ENCODE measurements at regions not wholly inside any gene's neighbourhood (a gene's known extent, or its start where the extent isn't known, plus 50 kb on each side); places are given as distances from the start of the nearest gene placed in this dataset.
A peak's percentile ranks its signal among the peaks of the same experiment; 100 is the strongest.

DNA sequence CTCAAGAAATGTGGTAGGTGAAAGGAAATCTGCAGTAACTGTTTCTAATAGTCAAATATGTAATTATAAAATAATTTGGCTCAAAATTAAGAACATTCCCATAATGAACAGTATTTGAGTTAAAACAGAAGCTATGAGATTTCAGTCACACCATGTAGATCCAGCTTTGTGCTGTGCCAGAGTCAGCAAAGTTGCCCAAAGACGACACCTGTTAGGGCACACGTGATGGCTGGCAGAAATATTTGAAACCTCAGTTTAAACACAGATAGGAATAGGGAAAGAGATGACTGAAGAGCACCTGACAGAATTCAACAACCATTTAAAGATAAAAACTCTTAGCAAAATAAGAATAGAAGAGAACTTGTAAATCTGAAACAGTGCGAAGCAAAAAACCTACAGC lies 129.3 kb downstream of the CD83 start:
- no peak for DNase-seq
- intact Hi-C loops (cut with DNase I), result no loop called here

- DNase-seq, result no peak
- intact Hi-C loops (cut with DNase I), result no loop called here
These were observed 133.0 kb downstream of the CD83 start for GRCh38 chr6:14250573-14250972.

DNA sequence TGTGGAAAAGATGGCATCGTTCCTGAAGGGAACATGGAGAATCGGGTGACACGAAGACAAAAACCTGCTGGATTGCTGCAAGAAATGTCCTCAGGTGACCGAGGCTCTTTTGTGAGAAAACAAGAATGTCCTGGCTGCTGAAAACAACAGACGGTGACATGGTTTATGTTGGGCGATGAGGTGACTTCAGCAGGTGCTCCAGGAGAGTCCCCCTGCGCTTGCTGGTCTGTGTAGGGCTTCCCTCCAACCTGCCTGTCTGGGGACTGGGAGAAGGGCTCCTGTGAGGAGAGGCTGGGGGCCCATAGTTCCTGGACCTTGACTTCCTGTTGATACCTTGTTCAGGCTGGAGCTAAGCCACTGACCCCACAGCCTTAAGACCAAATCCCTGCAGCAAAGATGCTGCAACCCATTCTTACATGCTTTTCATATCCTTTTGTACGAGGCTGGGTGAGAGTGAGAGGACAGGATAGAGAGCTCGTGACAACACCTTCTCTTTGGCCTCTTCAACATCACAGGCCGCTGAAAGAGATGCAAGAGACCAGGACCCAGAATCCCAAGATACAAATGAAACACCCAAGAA lies 134.8 kb downstream of the CD83 start:
- no peak for DNase-seq
- intact Hi-C loops (cut with DNase I), result no loop called here

GRCh38 chr6:14254505-14254904 lies 136.9 kb downstream of the CD83 start:
- DNase-seq, result no peak
- intact Hi-C loops (cut with DNase I), result no loop called here

DNA sequence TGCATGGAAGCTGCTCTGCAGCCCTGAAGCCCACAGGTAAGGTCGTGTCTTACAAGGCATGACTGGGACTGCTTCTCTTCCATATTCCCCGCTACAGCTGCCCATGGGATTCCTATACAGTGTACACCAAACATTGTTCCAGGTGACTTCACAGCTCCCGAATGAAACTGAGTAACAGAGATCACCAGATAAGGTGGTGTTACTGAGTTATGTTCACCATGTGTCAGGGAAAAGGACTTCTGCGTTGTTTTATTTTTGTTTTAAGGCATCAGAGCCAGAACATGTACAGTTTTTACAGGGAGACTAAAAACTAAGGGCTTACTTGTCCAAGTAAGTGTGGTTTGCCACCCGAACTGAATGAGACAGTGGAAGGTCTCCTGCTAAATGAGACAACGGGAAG lies 138.3 kb downstream of the CD83 start:
- DNase-seq, result no peak
- intact Hi-C loops (cut with DNase I), result no loop called here

GRCh38 chr6:14258117-14258516 lies 140.5 kb downstream of the CD83 start:
- intact Hi-C loops (cut with DNase I), result no loop called here
- no peak for DNase-seq

GRCh38 chr6:14258695-14259593 lies 141.4 kb downstream of the CD83 start:
- intact Hi-C loops (cut with DNase I), result no loop called here
- DNase-seq, result peak in 2 of 10 donors; percentile 21 to 74

- intact Hi-C loops (cut with DNase I), result no loop called here
- DNase-seq, result no peak
These were observed 142.1 kb downstream of the CD83 start for GRCh38 chr6:14259594-14260152.

DNA sequence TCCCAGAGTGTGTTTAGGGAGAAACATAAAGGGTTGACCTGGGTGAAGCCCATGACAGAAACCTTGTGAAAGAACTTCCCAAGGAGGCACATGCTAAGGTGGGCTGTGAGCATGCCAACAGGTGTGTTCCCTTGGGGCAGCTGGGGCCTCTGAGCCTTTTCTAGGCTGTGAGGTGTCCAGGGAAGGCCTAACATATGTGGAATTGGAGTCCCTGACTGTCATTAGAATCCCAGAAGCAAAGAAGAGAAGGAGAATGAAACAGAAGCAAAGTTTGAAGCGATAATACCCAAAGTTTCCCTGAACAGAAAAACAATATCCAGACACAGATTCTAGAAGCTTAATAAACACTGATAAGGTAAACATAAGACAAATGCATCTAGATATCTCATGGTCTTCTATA lies 143.3 kb downstream of the CD83 start:
- intact Hi-C loops (cut with DNase I), result no loop called here
- DNase-seq, result no peak

DNA sequence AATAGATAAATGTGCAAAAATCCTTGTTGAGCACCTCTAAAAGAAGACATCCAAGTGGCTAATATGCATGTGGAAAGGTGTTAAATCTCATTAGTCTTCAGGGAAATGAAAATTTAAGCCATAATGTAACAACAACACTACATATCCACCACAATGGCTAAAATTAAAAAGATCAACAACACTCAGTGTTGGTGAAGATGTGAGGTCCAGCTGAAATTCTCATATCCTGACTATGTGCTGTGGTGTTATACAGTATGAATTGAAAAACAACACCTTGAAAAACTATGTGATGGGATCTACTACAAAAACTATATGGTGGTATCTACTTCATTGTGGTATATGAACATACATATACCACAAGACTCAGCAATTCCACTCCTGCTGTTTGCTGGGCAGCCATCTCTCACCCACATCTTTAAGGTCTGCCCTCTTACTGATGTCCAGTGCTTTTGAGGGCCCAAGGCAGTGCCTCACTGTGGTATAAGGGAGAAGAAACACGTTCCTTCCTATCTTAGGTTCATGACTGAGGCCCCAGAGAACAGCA lies 146.4 kb downstream of the CD83 start:
- intact Hi-C loops (cut with DNase I), result no loop called here
- no peak for DNase-seq

GRCh38 chr6:14265049-14266021 lies 147.8 kb downstream of the CD83 start:
- no peak for DNase-seq
- intact Hi-C loops (cut with DNase I), result no loop called here

DNA sequence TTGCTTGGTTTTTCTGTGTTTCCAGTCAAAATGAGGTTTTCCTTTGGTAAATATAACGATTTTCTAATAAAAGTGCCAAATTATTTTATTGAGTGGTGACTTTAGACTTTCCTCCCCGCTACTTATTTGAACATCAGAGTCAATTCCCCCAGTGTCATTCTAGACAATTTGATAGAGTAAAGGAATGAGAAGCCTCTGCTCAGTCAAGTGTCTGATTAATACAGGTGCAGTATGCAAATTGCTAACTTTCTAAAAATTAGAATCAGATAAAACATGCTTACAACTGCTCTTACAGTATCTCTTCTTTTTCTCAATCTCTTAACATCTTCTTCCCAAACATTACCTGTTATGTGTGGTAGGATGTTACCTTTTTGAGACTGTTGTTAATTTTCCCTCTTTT lies 148.7 kb downstream of the CD83 start:
- intact Hi-C loops (cut with DNase I), result no loop called here
- DNase-seq, result no peak

- DNase-seq, result no peak
- intact Hi-C loops (cut with DNase I), result no loop called here
These were observed 150.5 kb downstream of the CD83 start for GRCh38 chr6:14267885-14268660.

GRCh38 chr6:14269436-14269835 lies 151.9 kb downstream of the CD83 start:
- DNase-seq, result no peak
- intact Hi-C loops (cut with DNase I), result no loop called here

DNA sequence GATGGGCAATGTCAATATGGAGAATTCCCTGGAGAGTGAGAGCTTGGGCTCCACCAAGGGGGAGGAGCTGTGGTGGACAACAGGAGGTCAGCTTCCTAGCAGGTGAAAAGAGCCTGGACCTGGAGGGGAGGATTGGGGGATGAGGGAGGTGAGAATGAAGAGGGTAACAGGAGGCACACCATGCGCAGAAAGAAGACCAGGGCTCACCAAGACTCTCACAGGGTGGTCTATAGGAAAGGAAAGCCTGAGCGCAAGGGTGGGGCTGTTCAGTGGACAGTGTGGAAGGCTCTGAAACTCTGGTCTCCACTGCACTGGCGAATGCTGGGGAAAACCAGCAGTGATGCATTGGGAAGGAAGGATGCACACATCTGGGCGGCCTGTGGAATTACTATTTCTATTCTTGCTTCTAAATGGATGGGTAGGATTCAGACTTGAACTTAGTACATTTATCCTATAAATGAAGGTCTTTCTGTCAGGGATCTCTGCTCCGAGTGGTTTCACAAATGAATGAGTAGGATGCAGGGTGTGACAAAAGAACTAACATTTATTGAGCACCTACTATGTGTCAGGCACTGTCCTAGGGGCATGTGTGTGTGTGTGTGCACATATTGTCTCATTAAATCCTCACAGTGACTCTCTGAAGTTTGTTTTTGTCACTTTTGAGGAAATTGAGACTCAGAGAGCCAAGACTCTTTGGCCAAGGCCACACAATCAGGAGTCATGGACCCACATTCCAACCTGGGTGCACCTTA lies 152.7 kb downstream of the CD83 start:
- DNase-seq, result no peak
- intact Hi-C loops (cut with DNase I), result no loop called here

GRCh38 chr6:14270925-14271788 lies 153.6 kb downstream of the CD83 start:
- peak in 1 of 10 donors; percentile 56 for DNase-seq
- intact Hi-C loops (cut with DNase I), result no loop called here

DNA sequence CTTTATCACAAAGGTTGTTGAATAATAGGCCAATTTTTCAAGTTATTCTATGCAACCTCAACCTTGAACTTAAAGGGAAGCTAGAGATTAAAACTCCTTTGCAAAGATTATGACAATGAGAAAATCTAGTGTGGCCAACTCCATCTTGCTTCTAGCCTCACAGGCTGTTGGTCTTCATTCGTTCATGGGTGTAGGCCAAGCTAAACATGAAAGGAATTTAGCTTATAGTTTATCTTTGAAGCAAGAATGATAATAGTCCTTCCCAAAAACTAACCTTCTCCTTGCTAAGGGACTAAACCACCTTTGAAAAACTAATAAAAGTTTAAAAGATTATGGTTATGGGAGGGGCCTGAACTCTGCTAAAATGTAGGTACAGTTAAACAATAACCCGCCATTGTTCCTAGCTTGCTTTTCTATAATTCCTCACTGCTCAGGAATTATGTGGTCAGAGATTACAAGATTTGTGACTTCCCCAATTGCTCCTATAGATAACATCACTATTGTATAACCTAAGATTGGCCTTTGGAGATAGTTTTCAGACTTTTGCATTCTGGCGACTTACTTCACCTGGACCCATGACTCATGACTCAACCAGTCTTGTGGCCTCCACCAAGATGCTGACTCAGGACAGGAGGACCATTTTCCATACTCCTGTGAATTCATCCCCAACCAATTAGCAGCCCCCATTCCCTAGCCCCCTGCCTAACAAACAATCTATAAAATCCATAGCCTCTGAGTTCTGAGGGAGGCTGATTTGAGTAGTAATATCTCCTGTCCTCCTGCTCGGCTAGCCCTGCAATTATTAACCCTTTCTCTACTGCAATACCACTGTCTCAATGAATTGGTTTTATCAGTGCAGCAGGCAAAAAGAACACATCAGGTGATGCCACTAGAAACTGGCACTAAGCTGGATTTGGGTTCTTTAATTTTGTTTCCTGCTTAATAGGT lies 154.5 kb downstream of the CD83 start:
- no peak for DNase-seq
- intact Hi-C loops (cut with DNase I), result no loop called here

All from posterior cingulate gyrus (tissue), 11 donors.